Activated naive CD4-positive, alpha-beta T cell treated with anti-CD3 and anti-CD28 coated beads for 36 hours (primary cell): ENCODE measurements at regions not wholly inside any gene's neighbourhood (a gene's known extent, or its start where the extent isn't known, plus 50 kb on each side); places are given as distances from the start of the nearest gene placed in this dataset.

Source experiments
- CTCF ChIA-PET: fragments of 350-600 bp; sonication (Branson Sonifier 250); formaldehyde crosslinking; loops from one replicate; lab custom pipeline; 2021; ENCODE audit warnings: antibody characterized with exemption; lab: Charles Lee
- DNase-seq: peaks from one replicate; pipeline ENCODE4 v3.0.0-alpha.2; 2020
- H3K27ac Mint-ChIP-seq: one replicate; pipeline ENCODE4 v1.8.0; 2021; ENCODE audit warnings: mild to moderate bottlenecking, mixed read lengths
- H3K27me3 Mint-ChIP-seq: one replicate; pipeline ENCODE4 v1.8.0; 2021; ENCODE audit warnings: low read depth, mixed read lengths
- H3K36me3 Mint-ChIP-seq: one replicate; pipeline ENCODE4 v1.8.0; 2021; ENCODE audit warnings: low read depth, mixed read lengths
- H3K4me1 Mint-ChIP-seq: one replicate; pipeline ENCODE4 v1.8.0; 2021; ENCODE audit warnings: low read depth, mixed read lengths
- H3K4me3 Mint-ChIP-seq: one replicate; pipeline ENCODE4 v1.8.0; 2021; ENCODE audit warnings: mild to moderate bottlenecking, moderate library complexity, mixed read lengths
- H3K9me3 Mint-ChIP-seq: one replicate; pipeline ENCODE4 v1.8.0; 2021; ENCODE audit warnings: mixed read lengths
- intact Hi-C: fragments of 100-400 bp; cut with micrococcal nuclease; formaldehyde crosslinking; loops from one replicate; pipeline ENCODE4 v1.15.1; 2023

DNA sequence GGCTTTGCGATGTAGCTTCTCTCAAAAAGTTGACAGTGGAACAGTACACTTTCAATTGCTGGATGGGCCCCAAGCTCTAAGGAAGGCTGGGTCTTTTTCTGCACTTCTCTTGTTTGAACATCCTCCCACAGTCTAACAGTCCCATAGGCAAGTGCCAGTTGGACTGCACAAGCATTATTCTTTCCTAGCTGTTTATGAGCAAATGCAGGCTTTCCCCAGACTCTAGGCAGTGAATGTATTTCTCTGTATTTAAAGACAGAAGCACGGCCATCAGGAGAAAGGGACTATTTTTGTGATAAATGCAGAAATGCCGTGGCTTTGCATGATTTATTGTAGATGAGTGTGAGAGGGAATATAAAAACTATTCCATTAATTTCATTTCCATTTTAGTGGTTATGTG is 539.3 kb upstream of the LMCD1 start:
- intact Hi-C loops, result no loop called here
- no peak for DNase-seq
- CTCF ChIA-PET, result no interaction called here
- H3K27ac Mint-ChIP-seq, result no peak overlapping the region
- no peaks in the 10 kb centered on the region for H3K9me3 Mint-ChIP-seq
- no peaks in the 10 kb centered on the region for H3K36me3 Mint-ChIP-seq
- H3K4me3 Mint-ChIP-seq, result no peak overlapping the region
- no peaks in the 10 kb centered on the region for H3K27me3 Mint-ChIP-seq
- no peaks in the 10 kb centered on the region for H3K4me1 Mint-ChIP-seq

- no peaks in the 10 kb centered on the region for H3K9me3 Mint-ChIP-seq
- no peaks in the 10 kb centered on the region for H3K36me3 Mint-ChIP-seq
- H3K27ac Mint-ChIP-seq, result no peak overlapping the region
- intact Hi-C loops, result no loop called here
- no peaks in the 10 kb centered on the region for H3K4me1 Mint-ChIP-seq
- DNase-seq, result no peak
- H3K27me3 Mint-ChIP-seq, result no peaks in the 10 kb centered on the region
- CTCF ChIA-PET, result no interaction called here
- no peak overlapping the region for H3K4me3 Mint-ChIP-seq
These were observed 536.7 kb upstream of the LMCD1 start for GRCh38 chr3:7964899-7965298.

DNA sequence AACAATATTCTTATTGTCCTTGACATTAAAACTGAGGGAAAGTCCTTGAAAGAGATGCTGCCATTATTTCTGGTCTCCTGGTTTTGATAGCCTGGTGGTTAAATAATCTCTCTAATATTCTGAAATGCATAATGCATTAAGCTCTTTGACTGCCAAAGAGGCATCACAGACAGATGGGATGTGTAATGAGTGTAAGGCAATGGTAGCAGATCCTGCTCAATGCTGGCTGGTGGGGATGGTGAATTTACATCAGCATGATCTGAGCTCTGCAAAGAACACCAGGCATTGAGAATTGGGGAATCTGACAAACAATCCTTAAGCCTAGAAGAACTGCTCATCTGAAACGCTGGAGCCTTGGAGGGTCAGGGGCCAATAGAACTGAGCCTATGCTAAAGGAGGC is 528.6 kb upstream of the LMCD1 start:
- H3K9me3 Mint-ChIP-seq, result no peaks in the 10 kb centered on the region
- no peak for DNase-seq
- H3K27ac Mint-ChIP-seq, result no peak overlapping the region
- intact Hi-C loops, result no loop called here
- H3K4me3 Mint-ChIP-seq, result no peak overlapping the region
- peaks cover 2% of the 10 kb centered on the region for H3K27me3 Mint-ChIP-seq
- CTCF ChIA-PET, result interaction anchor here (0.5 kb wide), 1 partner anchor 17 kb away, joined by 5 read pairs; no protein-coding TSS in a partner anchor
- H3K4me1 Mint-ChIP-seq, result no peaks in the 10 kb centered on the region
- no peaks in the 10 kb centered on the region for H3K36me3 Mint-ChIP-seq

DNA sequence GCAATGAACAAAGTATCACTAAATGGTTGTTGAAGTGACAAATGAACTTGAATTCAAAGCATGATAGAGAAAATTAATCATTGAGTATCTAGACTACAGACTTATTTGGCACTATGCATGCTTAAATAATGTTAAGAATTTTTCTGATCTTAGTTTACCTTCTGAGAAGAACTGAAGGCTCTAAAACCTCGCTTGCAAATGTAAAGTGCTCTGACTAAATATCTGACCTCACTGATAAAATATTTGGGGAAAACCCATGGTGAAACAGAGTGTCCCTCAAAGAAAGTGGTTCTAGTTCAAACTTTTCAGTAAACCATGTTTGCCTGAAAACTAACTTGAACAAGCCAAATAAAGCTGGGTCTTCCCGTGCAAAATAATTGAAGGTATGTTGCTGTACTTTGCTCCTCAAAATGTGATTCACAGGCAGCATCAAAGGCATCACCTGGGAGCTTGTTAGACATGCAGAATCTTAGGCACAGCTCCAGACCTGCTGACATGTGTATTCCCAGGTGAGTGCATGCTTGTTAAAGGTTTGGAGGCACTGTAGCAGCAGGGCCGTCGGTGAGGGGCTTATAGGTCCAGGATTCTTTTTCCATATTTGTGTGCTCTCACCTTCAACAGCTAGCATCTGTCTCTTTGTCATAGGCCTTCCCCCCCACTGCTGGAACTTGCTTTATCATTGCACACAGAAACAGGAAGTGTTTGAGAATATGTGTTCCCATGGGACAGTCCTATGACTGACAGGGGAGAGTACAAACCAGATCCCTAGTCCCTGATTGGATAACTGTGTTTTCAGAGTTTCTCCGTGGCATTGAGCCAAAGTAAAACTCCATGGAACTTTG is 524.2 kb upstream of the LMCD1 start:
- CTCF ChIA-PET, result no interaction called here
- no peak for DNase-seq
- Mint-ChIP-seq H3K27ac (no peak overlapping the region), H3K9me3 (no peaks in the 10 kb centered on the region), H3K4me1 (peaks cover 2% of the 10 kb centered on the region), H3K4me3 (no peak overlapping the region), H3K36me3 (no peaks in the 10 kb centered on the region), H3K27me3 (peaks cover 2% of the 10 kb centered on the region)
- intact Hi-C loops, result no loop called here

GRCh38 chr3:7978087-7978422 is 523.6 kb upstream of the LMCD1 start:
- intact Hi-C loops, result no loop called here
- CTCF ChIA-PET, result no interaction called here
- DNase-seq, result no peak
- peaks cover 2% of the 10 kb centered on the region for H3K27me3 Mint-ChIP-seq
- H3K4me1 Mint-ChIP-seq, result peaks cover 2% of the 10 kb centered on the region
- H3K4me3 Mint-ChIP-seq, result no peak overlapping the region
- no peaks in the 10 kb centered on the region for H3K9me3 Mint-ChIP-seq
- no peaks in the 10 kb centered on the region for H3K36me3 Mint-ChIP-seq
- no peak overlapping the region for H3K27ac Mint-ChIP-seq

DNA sequence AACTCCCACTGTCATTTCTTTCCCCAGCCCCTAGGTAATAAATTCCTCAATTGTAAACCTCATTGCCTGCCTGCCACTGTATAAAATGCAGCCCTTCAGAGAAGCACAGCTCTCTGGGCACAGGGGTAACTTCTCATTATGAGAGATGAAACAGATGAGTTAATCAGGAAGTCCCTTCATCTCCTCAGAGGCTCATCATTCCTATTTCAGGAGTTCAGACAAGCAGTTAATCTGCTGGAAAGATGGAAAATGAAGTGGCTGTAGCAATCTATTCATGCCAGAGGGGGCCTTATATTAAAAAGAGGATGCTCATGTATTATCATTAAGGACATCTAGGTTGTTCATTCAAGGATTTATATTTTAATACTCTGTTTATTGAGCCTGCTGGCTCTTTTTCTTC is 519.5 kb upstream of the LMCD1 start:
- intact Hi-C loops, result no loop called here
- Mint-ChIP-seq H3K27me3 (no peaks in the 10 kb centered on the region), H3K9me3 (no peaks in the 10 kb centered on the region), H3K36me3 (no peaks in the 10 kb centered on the region), H3K27ac (no peak overlapping the region), H3K4me1 (peaks cover 2% of the 10 kb centered on the region), H3K4me3 (no peak overlapping the region)
- CTCF ChIA-PET, result interaction anchor here (0.6 kb wide), 1 partner anchor 33 kb away, joined by 3 read pairs; no protein-coding TSS in a partner anchor
- no peak for DNase-seq

DNA sequence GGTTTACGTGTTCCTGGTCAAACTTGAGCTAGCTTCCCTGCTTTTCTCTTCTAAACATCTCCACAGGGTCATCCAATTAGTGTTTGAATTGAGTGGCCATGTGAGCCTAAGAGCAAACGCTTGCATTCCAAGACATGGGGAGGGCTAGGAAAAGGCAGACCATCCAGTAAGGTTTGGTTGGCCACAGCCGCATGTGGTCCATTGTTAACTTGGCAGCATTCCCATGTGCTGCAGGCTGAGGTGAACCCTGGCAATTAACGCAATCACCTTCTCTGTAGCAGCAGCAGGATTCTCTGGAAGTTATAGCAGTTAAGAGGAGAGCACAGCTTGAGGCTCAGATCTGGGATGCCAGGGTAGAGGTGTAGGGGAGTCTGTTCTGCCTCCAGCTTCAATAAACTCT is 502.2 kb upstream of the LMCD1 start:
- DNase-seq, result no peak
- intact Hi-C loops, result no loop called here
- no peaks in the 10 kb centered on the region for H3K36me3 Mint-ChIP-seq
- H3K27ac Mint-ChIP-seq, result no peak overlapping the region
- no peaks in the 10 kb centered on the region for H3K9me3 Mint-ChIP-seq
- no peak overlapping the region for H3K4me3 Mint-ChIP-seq
- CTCF ChIA-PET, result interaction anchor here (1.0 kb wide), 1 partner anchor 23 kb away, joined by 3 read pairs; no protein-coding TSS in a partner anchor
- H3K27me3 Mint-ChIP-seq, result no peaks in the 10 kb centered on the region
- no peaks in the 10 kb centered on the region for H3K4me1 Mint-ChIP-seq

DNA sequence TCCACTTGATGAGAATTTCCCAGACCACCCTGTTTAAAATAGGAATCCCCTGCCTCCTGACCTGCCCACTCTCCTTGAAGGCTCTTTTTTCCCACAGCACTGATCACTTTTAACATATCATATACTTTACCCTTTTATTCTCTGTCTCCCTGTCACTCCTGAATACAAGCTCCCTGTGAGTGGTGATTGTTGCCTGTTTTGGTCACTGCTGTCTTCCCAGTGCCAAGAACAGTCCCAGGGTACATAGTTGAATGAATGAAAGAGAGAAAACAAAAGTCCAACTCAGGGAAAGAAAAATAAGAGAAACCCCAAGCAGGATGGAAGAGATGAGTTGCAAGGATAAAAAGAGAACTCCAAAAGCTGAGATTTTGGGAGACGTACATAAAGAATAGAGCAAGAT is 500.3 kb upstream of the LMCD1 start:
- Mint-ChIP-seq H3K36me3 (no peaks in the 10 kb centered on the region), H3K27me3 (no peaks in the 10 kb centered on the region), H3K4me3 (no peak overlapping the region), H3K9me3 (no peaks in the 10 kb centered on the region), H3K27ac (no peak overlapping the region), H3K4me1 (no peaks in the 10 kb centered on the region)
- intact Hi-C loops, result no loop called here
- no peak for DNase-seq
- CTCF ChIA-PET, result no interaction called here

GRCh38 chr3:8001712-8002111 is 499.9 kb upstream of the LMCD1 start:
- no peak for DNase-seq
- CTCF ChIA-PET, result no interaction called here
- H3K4me3 Mint-ChIP-seq, result no peak overlapping the region
- H3K27ac Mint-ChIP-seq, result no peak overlapping the region
- no peaks in the 10 kb centered on the region for H3K27me3 Mint-ChIP-seq
- no peaks in the 10 kb centered on the region for H3K9me3 Mint-ChIP-seq
- no peaks in the 10 kb centered on the region for H3K36me3 Mint-ChIP-seq
- H3K4me1 Mint-ChIP-seq, result no peaks in the 10 kb centered on the region
- intact Hi-C loops, result no loop called here

DNA sequence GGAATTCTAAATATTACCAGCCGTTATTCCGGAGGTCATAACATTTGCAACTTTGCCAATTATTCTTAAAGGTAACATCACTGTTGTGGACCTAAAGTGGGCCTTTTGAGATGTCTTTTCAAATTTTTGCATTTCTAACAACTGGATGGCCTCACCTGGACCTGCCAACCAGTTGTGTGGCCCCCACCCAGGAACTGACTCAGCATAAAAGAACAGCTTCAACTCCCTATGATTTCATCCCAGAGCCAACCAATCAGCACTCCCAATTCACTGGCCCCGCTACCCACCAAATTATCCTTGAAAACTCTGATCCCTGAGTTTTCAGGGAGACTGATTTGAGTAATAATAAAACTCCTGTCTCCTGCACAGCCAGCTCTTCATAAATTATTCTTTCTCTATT is 489.7 kb upstream of the LMCD1 start:
- no peaks in the 10 kb centered on the region for H3K9me3 Mint-ChIP-seq
- CTCF ChIA-PET, result no interaction called here
- H3K4me3 Mint-ChIP-seq, result no peak overlapping the region
- H3K36me3 Mint-ChIP-seq, result no peaks in the 10 kb centered on the region
- no peak for DNase-seq
- no peak overlapping the region for H3K27ac Mint-ChIP-seq
- intact Hi-C loops, result no loop called here
- no peaks in the 10 kb centered on the region for H3K4me1 Mint-ChIP-seq
- H3K27me3 Mint-ChIP-seq, result no peaks in the 10 kb centered on the region

- peaks cover 10% of the 10 kb centered on the region for H3K9me3 Mint-ChIP-seq
- no peaks in the 10 kb centered on the region for H3K4me1 Mint-ChIP-seq
- intact Hi-C loops, result no loop called here
- H3K4me3 Mint-ChIP-seq, result no peak overlapping the region
- CTCF ChIA-PET, result no interaction called here
- no peak overlapping the region for H3K27ac Mint-ChIP-seq
- no peak for DNase-seq
- H3K36me3 Mint-ChIP-seq, result peaks cover 4% of the 10 kb centered on the region
- no peaks in the 10 kb centered on the region for H3K27me3 Mint-ChIP-seq
These were observed 481.4 kb upstream of the LMCD1 start for GRCh38 chr3:8020047-8020841.

- CTCF ChIA-PET, result interaction anchor here (0.7 kb wide), 1 partner anchor 81 kb away, joined by 3 read pairs; no protein-coding TSS in a partner anchor
- H3K4me3 Mint-ChIP-seq, result no peak overlapping the region
- H3K9me3 Mint-ChIP-seq, result no peaks in the 10 kb centered on the region
- intact Hi-C loops, result no loop called here
- H3K27me3 Mint-ChIP-seq, result no peaks in the 10 kb centered on the region
- H3K27ac Mint-ChIP-seq, result no peak overlapping the region
- peaks cover 1% of the 10 kb centered on the region for H3K36me3 Mint-ChIP-seq
- DNase-seq, result no peak
- no peaks in the 10 kb centered on the region for H3K4me1 Mint-ChIP-seq
These were observed 473.7 kb upstream of the LMCD1 start for GRCh38 chr3:8027954-8028353.

- Mint-ChIP-seq H3K27me3 (no peaks in the 10 kb centered on the region), H3K4me1 (no peaks in the 10 kb centered on the region), H3K4me3 (no peak overlapping the region), H3K9me3 (no peaks in the 10 kb centered on the region), H3K27ac (no peak overlapping the region), H3K36me3 (no peaks in the 10 kb centered on the region)
- intact Hi-C loops, result no loop called here
- no peak for DNase-seq
- CTCF ChIA-PET, result interaction anchor here (1.4 kb wide), 1 partner anchor 9 kb away, joined by 3 read pairs; no protein-coding TSS in a partner anchor
These were observed 451.3 kb upstream of the LMCD1 start for GRCh38 chr3:8050283-8050682.
